Suprapubic skin (tissue), 3 donors: ENCODE measurements at regions not wholly inside any gene's neighbourhood (a gene's known extent, or its start where the extent isn't known, plus 50 kb on each side); places are given as distances from the start of the nearest gene placed in this dataset.

Experiments
- POLR2AphosphoS5 ChIP-seq, 3 donors: sonication (generic); formaldehyde crosslinking; IDR thresholded peaks; one replicate each; pipeline ENCODE4 v1.6.1; 2017; ENCODE audit warnings: antibody characterized with exemption in 3 of 3
- TF ChIP-seq, protein P1 (sequence below), 2 donors: fragments of 200-600 bp in 1 of 2; fragments of 450-650 bp in 1 of 2; sonication (generic) in 1 of 2; IDR thresholded peaks; one replicate each; pipeline ENCODE4 v1.5.1; 2016 to 2019; ENCODE audit warnings: antibody characterized with exemption in 2 of 2, mild to moderate bottlenecking in 1 of 2, moderate library complexity in 1 of 2

DNA sequence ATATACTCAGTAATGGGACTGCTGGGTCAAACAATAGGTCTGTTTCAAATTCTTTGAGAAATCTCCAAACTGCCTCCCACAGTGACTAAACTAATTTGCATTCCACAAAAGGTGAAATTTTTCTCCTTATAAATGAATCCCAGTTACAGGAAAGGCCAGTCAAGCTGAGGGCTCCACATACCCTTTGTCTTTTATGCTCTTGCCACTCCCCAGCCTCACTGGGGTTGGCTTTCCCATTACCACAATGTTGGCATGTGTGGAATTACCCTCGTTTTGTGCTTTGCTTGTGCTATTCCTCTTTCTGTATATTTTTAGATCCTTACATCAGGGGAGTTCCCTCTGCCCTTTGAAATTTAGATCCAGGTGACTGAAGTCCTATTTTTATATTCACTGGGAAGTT lies 220.2 kb upstream of the LCORL start:
- TF ChIP-seq, protein P1, sequence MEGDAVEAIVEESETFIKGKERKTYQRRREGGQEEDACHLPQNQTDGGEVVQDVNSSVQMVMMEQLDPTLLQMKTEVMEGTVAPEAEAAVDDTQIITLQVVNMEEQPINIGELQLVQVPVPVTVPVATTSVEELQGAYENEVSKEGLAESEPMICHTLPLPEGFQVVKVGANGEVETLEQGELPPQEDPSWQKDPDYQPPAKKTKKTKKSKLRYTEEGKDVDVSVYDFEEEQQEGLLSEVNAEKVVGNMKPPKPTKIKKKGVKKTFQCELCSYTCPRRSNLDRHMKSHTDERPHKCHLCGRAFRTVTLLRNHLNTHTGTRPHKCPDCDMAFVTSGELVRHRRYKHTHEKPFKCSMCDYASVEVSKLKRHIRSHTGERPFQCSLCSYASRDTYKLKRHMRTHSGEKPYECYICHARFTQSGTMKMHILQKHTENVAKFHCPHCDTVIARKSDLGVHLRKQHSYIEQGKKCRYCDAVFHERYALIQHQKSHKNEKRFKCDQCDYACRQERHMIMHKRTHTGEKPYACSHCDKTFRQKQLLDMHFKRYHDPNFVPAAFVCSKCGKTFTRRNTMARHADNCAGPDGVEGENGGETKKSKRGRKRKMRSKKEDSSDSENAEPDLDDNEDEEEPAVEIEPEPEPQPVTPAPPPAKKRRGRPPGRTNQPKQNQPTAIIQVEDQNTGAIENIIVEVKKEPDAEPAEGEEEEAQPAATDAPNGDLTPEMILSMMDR (IDR thresholded peaks at IDR 0.05) = no peak
- no peak for TF ChIP-seq POLR2AphosphoS5 (IDR thresholded peaks at IDR 0.05)
